Omental fat pad (tissue), 3 donors: ENCODE measurements at regions not wholly inside any gene's neighbourhood (a gene's known extent, or its start where the extent isn't known, plus 50 kb on each side); places are given as distances from the start of the nearest gene placed in this dataset.
"Not testable (repeated sequence)": the region's sequence is repeated elsewhere in the genome, so short reads cannot be mapped to it uniquely, and the experiment has no call there.

Experiments
- ATAC-seq: fragments of 150-250 bp; one replicate; pipeline ENCODE4 v1.9.1; 2016; ENCODE audit warnings: mild to moderate bottlenecking, moderate library complexity; ENCODE audit not compliant: low FRiP score
- DNase-seq: peaks from one replicate; pipeline ENCODE4 v3.0.0-alpha.2; 2019; ENCODE audit warnings: low spot score
- TF ChIP-seq, protein P1 (sequence below), 3 donors: fragments of 450-650 bp; IDR thresholded peaks; one replicate each; pipeline ENCODE4 v1.5.1; 2016 to 2017; ENCODE audit warnings: antibody characterized with exemption in 3 of 3, mild to moderate bottlenecking in 3 of 3, moderate library complexity in 2 of 3

GRCh38 chr15:81660976-81661375, 287.0 kb upstream of the TMC3 start:
- TF ChIP-seq, protein P1, sequence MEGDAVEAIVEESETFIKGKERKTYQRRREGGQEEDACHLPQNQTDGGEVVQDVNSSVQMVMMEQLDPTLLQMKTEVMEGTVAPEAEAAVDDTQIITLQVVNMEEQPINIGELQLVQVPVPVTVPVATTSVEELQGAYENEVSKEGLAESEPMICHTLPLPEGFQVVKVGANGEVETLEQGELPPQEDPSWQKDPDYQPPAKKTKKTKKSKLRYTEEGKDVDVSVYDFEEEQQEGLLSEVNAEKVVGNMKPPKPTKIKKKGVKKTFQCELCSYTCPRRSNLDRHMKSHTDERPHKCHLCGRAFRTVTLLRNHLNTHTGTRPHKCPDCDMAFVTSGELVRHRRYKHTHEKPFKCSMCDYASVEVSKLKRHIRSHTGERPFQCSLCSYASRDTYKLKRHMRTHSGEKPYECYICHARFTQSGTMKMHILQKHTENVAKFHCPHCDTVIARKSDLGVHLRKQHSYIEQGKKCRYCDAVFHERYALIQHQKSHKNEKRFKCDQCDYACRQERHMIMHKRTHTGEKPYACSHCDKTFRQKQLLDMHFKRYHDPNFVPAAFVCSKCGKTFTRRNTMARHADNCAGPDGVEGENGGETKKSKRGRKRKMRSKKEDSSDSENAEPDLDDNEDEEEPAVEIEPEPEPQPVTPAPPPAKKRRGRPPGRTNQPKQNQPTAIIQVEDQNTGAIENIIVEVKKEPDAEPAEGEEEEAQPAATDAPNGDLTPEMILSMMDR (IDR thresholded peaks at IDR 0.05): no peak
- DNase-seq (no peak), ATAC-seq (no peak)

- ATAC-seq: no peak
- no peak for DNase-seq
These were observed 279.2 kb upstream of the TMC3 start for GRCh38 chr15:81653259-81653658.

GRCh38 chr15:81645470-81645869, 271.5 kb upstream of the TMC3 start:
- no peak for DNase-seq
- TF ChIP-seq, protein P1 (IDR thresholded peaks at IDR 0.05): no peak
- ATAC-seq: no peak

More at GRCh38 chr15:81653259-81653658, 279.2 kb upstream of the TMC3 start:
- TF ChIP-seq, protein P1 (IDR thresholded peaks at IDR 0.05): no peak

- TF ChIP-seq, protein P1 (IDR thresholded peaks at IDR 0.05): no peak
- DNase-seq (no peak), ATAC-seq (no peak)
These were observed 269.8 kb upstream of the TMC3 start for GRCh38 chr15:81643771-81644170.

DNA sequence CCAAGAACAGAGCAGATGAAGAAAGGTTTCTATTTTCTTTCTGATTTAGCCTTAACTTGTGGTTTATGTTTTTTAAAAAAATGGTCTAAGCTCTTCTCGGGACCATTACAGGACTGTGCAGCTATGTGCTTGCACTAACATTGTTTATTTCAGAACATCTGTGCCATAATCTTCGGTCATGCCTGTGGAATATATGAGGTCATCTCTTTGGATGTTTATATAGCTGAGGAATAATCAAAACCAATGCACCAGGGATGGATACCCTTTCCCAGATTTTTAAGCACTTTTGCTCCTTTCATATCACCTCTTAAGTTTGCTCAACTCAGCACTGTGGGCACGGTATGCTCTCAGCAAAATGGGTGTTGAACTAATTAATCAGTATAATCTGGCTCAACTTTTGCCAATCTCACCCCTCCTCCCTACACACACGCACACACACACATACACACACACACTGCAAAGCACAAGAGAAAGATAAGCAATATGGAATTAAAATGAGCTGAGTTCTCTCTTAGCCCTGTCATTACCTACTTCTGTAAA, 268.5 kb upstream of the TMC3 start:
- DNase-seq (no peak), ATAC-seq (no peak)
- TF ChIP-seq, protein P1 (IDR thresholded peaks at IDR 0.05): no peak

DNA sequence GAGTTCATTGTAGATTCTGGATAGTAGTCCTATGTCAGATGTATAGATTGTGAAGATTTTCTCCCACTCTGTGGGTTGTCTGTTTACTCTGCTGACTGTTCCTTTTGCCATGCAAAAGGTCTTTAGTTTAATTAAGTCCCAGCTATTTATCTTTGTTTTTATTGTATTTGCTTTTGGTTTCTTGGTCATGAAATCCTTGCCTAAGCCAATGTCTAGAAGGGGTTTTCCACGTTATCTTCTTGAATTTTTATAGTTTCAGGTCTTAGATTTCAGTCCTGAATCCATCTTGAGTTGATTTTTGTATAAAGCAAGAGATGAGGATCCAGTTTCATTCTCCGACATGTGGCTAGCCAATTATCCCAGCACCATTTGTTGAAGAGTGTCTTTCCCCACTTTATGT, 262.1 kb upstream of the TMC3 start:
- not testable (repeated sequence) for ATAC-seq, DNase-seq

GRCh38 chr15:81633889-81634288, 259.9 kb upstream of the TMC3 start:
- ATAC-seq: no peak

More at GRCh38 chr15:81633889-81634288, 259.9 kb upstream of the TMC3 start:
- no peak for DNase-seq
- TF ChIP-seq, protein P1 (IDR thresholded peaks at IDR 0.05): no peak
